ENCODE measurements at regions not wholly inside any gene's neighbourhood (a gene's known extent, or its start where the extent isn't known, plus 50 kb on each side); places are given as distances from the start of the nearest gene placed in this dataset.

GRCh38 chr14:75373616-75374015, 54.2 kb upstream of the JDP2 start:
- H2AFZ ChIP-seq (ENCODE audit: low read depth): no peak overlapping the region
- no peak overlapping the region for H3K27ac ChIP-seq (ENCODE audit: low read depth in 2 of 2, low read length in 1 of 2)
- POLR2A ChIA-PET: no interaction called here
- H3K79me2 ChIP-seq (ENCODE audit: insufficient read depth): no peaks in the 10 kb centered on the region
- no CpG with 5 or more reads among the region's 1 CpG for WGBS (ENCODE audit: low lambda C conversion rate)
- CTCF ChIA-PET: no interaction called here
- no peaks in the 10 kb centered on the region for H3K36me3 ChIP-seq (replicated peaks in 1 of 2; ENCODE audit: control insufficient read depth in 1 of 2, insufficient read depth in 2 of 2, low read length in 1 of 2)
- H3K27me3 ChIP-seq (ENCODE audit: insufficient read depth): peaks cover 14% of the 10 kb centered on the region; the same call in 1 of the 2 replicates
- no peaks in the 10 kb centered on the region for H3K4me1 ChIP-seq (ENCODE audit: control insufficient read depth in 1 of 2, insufficient read depth in 2 of 2, low read depth in 1 of 2, low read length in 1 of 2)
- no peaks in the 10 kb centered on the region for H3K9me2 ChIP-seq
- H3K9me3 ChIP-seq: 0 out of 2 replicates have a peak, but pooled peaks cover 3% of the 10 kb centered on the region
- no peak for DNase-seq
- H4K20me1 ChIP-seq (ENCODE audit: insufficient read depth): no peaks in the 10 kb centered on the region
- H3K4me3 ChIP-seq (ENCODE audit: low read depth in 2 of 2, low read length in 1 of 2): no peak overlapping the region
- H3F3A ChIP-seq (replicated peaks; ENCODE audit: insufficient read depth): no peaks in the 10 kb centered on the region
- H3K9ac ChIP-seq: no peak overlapping the region
- no peak overlapping the region for H3K4me2 ChIP-seq
- TF ChIP-seq MXI1 (IDR thresholded peaks at IDR 0.05; ENCODE audit: low read depth, low read length): no peak
- TF ChIP-seq RFX5 (IDR thresholded peaks at IDR 0.05; ENCODE audit: low read length): no peak
- no peak for TF ChIP-seq CTCF (IDR thresholded peaks at IDR 0.05)
- TF ChIP-seq REST (IDR thresholded peaks at IDR 0.05; ENCODE audit: low read depth, low read length): no peak

GRCh38 chr14:75374911-75375310, 52.9 kb upstream of the JDP2 start:
- H3F3A ChIP-seq (replicated peaks; ENCODE audit: insufficient read depth): no peaks in the 10 kb centered on the region
- H3K4me3 ChIP-seq (ENCODE audit: low read depth in 2 of 2, low read length in 1 of 2): no peak overlapping the region
- H3K9me3 ChIP-seq: 0 out of 2 replicates have a peak, but pooled peaks cover 3% of the 10 kb centered on the region
- TF ChIP-seq CTCF (IDR thresholded peaks at IDR 0.05): no peak
- TF ChIP-seq RAD21 (IDR thresholded peaks at IDR 0.05; ENCODE audit: low read length): no peak
- no peak for TF ChIP-seq YY1 (IDR thresholded peaks at IDR 0.05; ENCODE audit: low read depth)
- no peak for TF ChIP-seq ZBTB33 (IDR thresholded peaks at IDR 0.05; ENCODE audit: borderline replicate concordance, low read depth)
- TF ChIP-seq MEF2A (IDR thresholded peaks at IDR 0.05; ENCODE audit: borderline replicate concordance, low read depth): no peak
- no peak for TF ChIP-seq USF2 (IDR thresholded peaks at IDR 0.05; ENCODE audit: borderline replicate concordance, low read depth, low read length)
- no peak for TF ChIP-seq ELF1 (IDR thresholded peaks at IDR 0.05)
- no peak for TF ChIP-seq RCOR1 (IDR thresholded peaks at IDR 0.05; ENCODE audit: low read length)
- no peak overlapping the region for H3K9ac ChIP-seq
- ChIA-PET POLR2A (no interaction called here), CTCF (no interaction called here)
- no peaks in the 10 kb centered on the region for H4K20me1 ChIP-seq (ENCODE audit: insufficient read depth)
- H3K79me2 ChIP-seq (ENCODE audit: insufficient read depth): no peaks in the 10 kb centered on the region
- H2AFZ ChIP-seq (ENCODE audit: low read depth): no peak overlapping the region
- no peaks in the 10 kb centered on the region for H3K9me2 ChIP-seq
- no peak overlapping the region for H3K27ac ChIP-seq (ENCODE audit: low read depth in 2 of 2, low read length in 1 of 2)
- H3K27me3 ChIP-seq (ENCODE audit: insufficient read depth): peaks cover 14% of the 10 kb centered on the region; the same call in 1 of the 2 replicates
- no peak for DNase-seq
- H3K36me3 ChIP-seq (replicated peaks in 1 of 2; ENCODE audit: control insufficient read depth in 1 of 2, insufficient read depth in 2 of 2, low read length in 1 of 2): no peaks in the 10 kb centered on the region
- H3K4me1 ChIP-seq (ENCODE audit: control insufficient read depth in 1 of 2, insufficient read depth in 2 of 2, low read depth in 1 of 2, low read length in 1 of 2): no peaks in the 10 kb centered on the region
- 24% methylated on average over 1 of the region's 1 CpG for WGBS (ENCODE audit: low lambda C conversion rate)
- no peak overlapping the region for H3K4me2 ChIP-seq

Measured in SK-N-SH (cell line).